ENCODE measurements at regions not wholly inside any gene's neighbourhood (a gene's known extent, or its start where the extent isn't known, plus 50 kb on each side); places are given as distances from the start of the nearest gene placed in this dataset.

DNA sequence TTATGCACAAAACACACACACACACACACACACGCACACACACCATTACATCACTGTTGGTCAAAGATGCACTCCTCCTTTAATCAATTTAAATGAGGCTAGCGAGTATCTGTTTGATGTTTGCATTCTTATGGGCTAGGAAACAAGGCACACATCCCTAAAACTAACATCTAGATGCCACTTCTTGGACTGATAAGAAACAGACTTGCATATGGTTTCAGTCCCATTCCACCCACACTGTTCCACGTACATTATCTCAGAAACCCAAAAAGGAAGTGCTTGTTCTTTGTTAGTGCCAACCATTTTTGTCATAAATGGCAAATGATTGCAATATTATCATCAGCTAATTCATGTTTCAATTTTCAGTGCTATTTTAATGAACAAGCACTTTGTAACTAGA, 69.5 kb downstream of the CCR1 start:
- H3K18ac ChIP-seq (ENCODE audit: insufficient read length, low read depth, low read length), result no peak overlapping the region
- no peak overlapping the region for H2AFZ ChIP-seq (ENCODE audit: low read length)
- H3K4ac ChIP-seq (ENCODE audit: low read depth, low read length), result no peak overlapping the region
- no peak overlapping the region for H3K4me2 ChIP-seq (ENCODE audit: insufficient read depth, insufficient read length, low read length)
- no peaks in the 10 kb centered on the region for H3K9me3 ChIP-seq (ENCODE audit: control insufficient read depth, low read depth, low read length)
- no peak overlapping the region for H4K91ac ChIP-seq (ENCODE audit: insufficient read length, low read depth, low read length)
- no peak overlapping the region for H4K8ac ChIP-seq (replicated peaks; ENCODE audit: insufficient read length, low read depth, low read length)
- H3K27me3 ChIP-seq (ENCODE audit: insufficient read depth, low read length), result no peaks in the 10 kb centered on the region
- H3K79me1 ChIP-seq (ENCODE audit: insufficient read depth, low read depth, low read length, poor library complexity, severe bottlenecking), result no peaks in the 10 kb centered on the region
- no peaks in the 10 kb centered on the region for H3K4me1 ChIP-seq (ENCODE audit: insufficient read depth, low read length)
- no peak overlapping the region for H2BK12ac ChIP-seq (ENCODE audit: insufficient read length, low read depth, low read length)
- no peak overlapping the region for H2AK5ac ChIP-seq (ENCODE audit: insufficient read length, low read length)
- no peak overlapping the region for H2BK5ac ChIP-seq (ENCODE audit: insufficient read length, low read length)
- Mint-ChIP-seq H3K27me3 (ENCODE audit: low read depth) (peaks cover 3% of the 10 kb centered on the region; the same call in 1 of the 2 replicates), H3K4me1 (no peaks in the 10 kb centered on the region), H3K4me3 (no peak overlapping the region), H3K9me3 (no peaks in the 10 kb centered on the region; a peak in 1 of 5 replicates), H3K36me3 (ENCODE audit: insufficient read depth in 1 of 3, low read depth in 3 of 3) (peaks cover 0 to 2% (median 0%) of the 10 kb centered on the region in 3 experiments; a peak in 1 of 7 replicates), H3K27ac (no peak overlapping the region)
- no peak for DNase-seq
- H3K14ac ChIP-seq (ENCODE audit: insufficient read depth, low read length), result no peak overlapping the region
- H3T11ph ChIP-seq (ENCODE audit: low read length), result no peak overlapping the region
- H3K27ac ChIP-seq (ENCODE audit: insufficient read length, low read depth, low read length), result no peak overlapping the region
- no peak overlapping the region for H3K56ac ChIP-seq (ENCODE audit: insufficient read length, low read depth, low read length)
- H3K79me2 ChIP-seq (ENCODE audit: insufficient read depth, low read length), result no peaks in the 10 kb centered on the region
- TF ChIP-seq, protein P1, sequence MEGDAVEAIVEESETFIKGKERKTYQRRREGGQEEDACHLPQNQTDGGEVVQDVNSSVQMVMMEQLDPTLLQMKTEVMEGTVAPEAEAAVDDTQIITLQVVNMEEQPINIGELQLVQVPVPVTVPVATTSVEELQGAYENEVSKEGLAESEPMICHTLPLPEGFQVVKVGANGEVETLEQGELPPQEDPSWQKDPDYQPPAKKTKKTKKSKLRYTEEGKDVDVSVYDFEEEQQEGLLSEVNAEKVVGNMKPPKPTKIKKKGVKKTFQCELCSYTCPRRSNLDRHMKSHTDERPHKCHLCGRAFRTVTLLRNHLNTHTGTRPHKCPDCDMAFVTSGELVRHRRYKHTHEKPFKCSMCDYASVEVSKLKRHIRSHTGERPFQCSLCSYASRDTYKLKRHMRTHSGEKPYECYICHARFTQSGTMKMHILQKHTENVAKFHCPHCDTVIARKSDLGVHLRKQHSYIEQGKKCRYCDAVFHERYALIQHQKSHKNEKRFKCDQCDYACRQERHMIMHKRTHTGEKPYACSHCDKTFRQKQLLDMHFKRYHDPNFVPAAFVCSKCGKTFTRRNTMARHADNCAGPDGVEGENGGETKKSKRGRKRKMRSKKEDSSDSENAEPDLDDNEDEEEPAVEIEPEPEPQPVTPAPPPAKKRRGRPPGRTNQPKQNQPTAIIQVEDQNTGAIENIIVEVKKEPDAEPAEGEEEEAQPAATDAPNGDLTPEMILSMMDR (conservative IDR thresholded peaks at IDR 0.05), result no peak
- H3K9ac ChIP-seq (ENCODE audit: extremely low read depth, insufficient read length, low read length), result no peak overlapping the region
- no peaks in the 10 kb centered on the region for H3K23me2 ChIP-seq (ENCODE audit: insufficient read length, low read depth, low read length, poor library complexity, severe bottlenecking)
- H4K5ac ChIP-seq (ENCODE audit: insufficient read length, low read depth, low read length), result no peak overlapping the region
- WGBS (ENCODE audit: extremely low coverage, insufficient read length, low lambda C conversion rate), result no CpG with 5 or more reads among the region's 3 CpGs
- H3K23ac ChIP-seq (ENCODE audit: insufficient read length, low read depth, low read length), result no peak overlapping the region
- no peak overlapping the region for H2BK20ac ChIP-seq (ENCODE audit: low read depth, low read length, poor library complexity, severe bottlenecking)
- no peaks in the 10 kb centered on the region for H4K20me1 ChIP-seq (ENCODE audit: control insufficient read depth, insufficient read depth, insufficient read length)
- no peak overlapping the region for H2BK120ac ChIP-seq (ENCODE audit: low read depth, low read length, poor library complexity, severe bottlenecking)
- no peak overlapping the region for H2BK15ac ChIP-seq (ENCODE audit: low read depth, low read length)

All from H9 (cell line).